H1 (cell line): ENCODE measurements at regions not wholly inside any gene's neighbourhood (a gene's known extent, or its start where the extent isn't known, plus 50 kb on each side); places are given as distances from the start of the nearest gene placed in this dataset.

ENCODE experiments used
- CTCF ChIA-PET: fragments of 300-600 bp; sonication (Branson Sonifier 250); formaldehyde crosslinking; loops from one replicate; lab custom pipeline; 2021; ENCODE audit not compliant: partially characterized antibody; lab: Charles Lee
- POLR2A ChIA-PET: fragments of 300-600 bp; sonication (Branson Sonifier 250); formaldehyde crosslinking; loops from one replicate; lab custom pipeline; 2021; ENCODE audit warnings: inconsistent platforms; ENCODE audit not compliant: partially characterized antibody; lab: Charles Lee
- DNase-seq, 2 experiments: peaks; one replicate each; pipeline versions ENCODE4 v3.0.0 to v3.0.0-alpha.2; 2010 to 2022; ENCODE audit warnings: low spot score in 2 of 2, low read depth in 1 of 2, mixed read lengths in 1 of 2
- FAIRE-seq: peaks from 2 replicates; lab custom pipeline; 2011; peaks lifted over from hg19 to GRCh38; lab: Jason Lieb, UNC
- H2AFZ ChIP-seq: 2 replicates; pipeline ENCODE4 v1.8.1; 2012; ENCODE audit warnings: low read length, inconsistent platforms
- H2AK5ac ChIP-seq: 2 replicates; pipeline ENCODE4 v1.6.1; 2013; ENCODE audit warnings: low read depth, low read length
- H2BK120ac ChIP-seq: replicated peaks from 2 replicates; pipeline ENCODE3; 2013; ENCODE audit warnings: low read depth, low read length, inconsistent platforms
- H2BK12ac ChIP-seq: 2 replicates; pipeline ENCODE4 v1.6.1; 2013; ENCODE audit warnings: low read depth, low read length
- H2BK15ac ChIP-seq: 2 replicates; pipeline ENCODE4 v1.6.1; 2013; ENCODE audit warnings: low read length
- H2BK20ac ChIP-seq: 2 replicates; pipeline ENCODE4 v1.6.1; 2013; ENCODE audit warnings: low read length
- H2BK5ac ChIP-seq: 2 replicates; pipeline ENCODE4 v1.6.1; 2013; ENCODE audit warnings: low read depth, low read length
- H3K14ac ChIP-seq: 2 replicates; pipeline ENCODE4 v1.6.1; 2013; ENCODE audit warnings: inconsistent platforms; ENCODE audit not compliant: insufficient read length
- H3K18ac ChIP-seq: 2 replicates; pipeline ENCODE4 v1.6.1; 2013; ENCODE audit warnings: low read length; ENCODE audit errors: extremely low read depth
- H3K23ac ChIP-seq: 2 replicates; pipeline ENCODE4 v1.6.1; 2013; ENCODE audit warnings: inconsistent platforms; ENCODE audit not compliant: insufficient read length
- H3K23me2 ChIP-seq: 2 replicates; pipeline ENCODE4 v1.6.1; 2013; ENCODE audit warnings: low read depth, low read length
- H3K27ac ChIP-seq: 2 replicates; pipeline ENCODE4 v1.6.1; 2011; ENCODE audit warnings: low read depth, low read length, inconsistent platforms
- H3K27me3 ChIP-seq, 4 experiments: replicated peaks in 1 of 4; 1 replicate in 1 of 4; 2 replicates in 3 of 4; pipeline versions ENCODE4 v1.6.1 to v1.8.1; 2011 to 2013; ENCODE audit warnings: low read length in 3 of 4, mild to moderate bottlenecking in 3 of 4, inconsistent platforms in 2 of 4, mixed read lengths in 2 of 4, moderate library complexity in 1 of 4; ENCODE audit not compliant: control insufficient read depth in 3 of 4, insufficient read depth in 3 of 4; ENCODE audit errors: extremely low read depth in 1 of 4
- H3K36me3 ChIP-seq, 4 experiments: 2 replicates each; pipeline versions ENCODE4 v1.6.1 to v1.8.1; 2011 to 2013; ENCODE audit warnings: mild to moderate bottlenecking in 4 of 4, low read length in 3 of 4, moderate library complexity in 2 of 4, control low read depth in 1 of 4, inconsistent platforms in 1 of 4; ENCODE audit not compliant: insufficient read depth in 4 of 4, control insufficient read depth in 2 of 4
- H3K4ac ChIP-seq: replicated peaks from 2 replicates; pipeline ENCODE3; 2013; ENCODE audit warnings: low read length, low read depth, mixed read lengths, inconsistent platforms; ENCODE audit not compliant: insufficient read length
- H3K4me1 ChIP-seq, 4 experiments: replicated peaks in 1 of 4; 1 replicate in 1 of 4; 2 replicates in 3 of 4; pipeline versions ENCODE4 v1.6.1 to v1.8.1; 2011 to 2013; ENCODE audit warnings: low read length in 3 of 4, inconsistent platforms in 2 of 4, mixed read lengths in 1 of 4; ENCODE audit not compliant: insufficient read depth in 4 of 4, control insufficient read depth in 3 of 4
- H3K4me2 ChIP-seq, 2 experiments: 2 replicates each; pipeline versions ENCODE4 v1.6.1 to v1.8.1; 2011 to 2013; ENCODE audit warnings: low read depth in 2 of 2, low read length in 2 of 2, control low read depth in 1 of 2, inconsistent platforms in 1 of 2, mild to moderate bottlenecking in 1 of 2; ENCODE audit not compliant: insufficient read depth in 1 of 2
- H3K4me3 ChIP-seq, 4 experiments: fragments of 200-600, 300-600 bp in 1 of 4; sonication (generic), shearing (Covaris generic), sonication (Bioruptor Twin) in 1 of 4; 2 replicates each; pipeline versions ENCODE4 v1.5.1 to v1.8.1; 2011 to 2016; ENCODE audit warnings: low read length in 4 of 4, low read depth in 3 of 4, control low read depth in 2 of 4, inconsistent platforms in 2 of 4, mild to moderate bottlenecking in 2 of 4, mixed read lengths in 1 of 4, moderate library complexity in 1 of 4; ENCODE audit not compliant: insufficient read depth in 2 of 4; ENCODE audit errors: extremely low read depth in 1 of 4
- H3K56ac ChIP-seq: replicated peaks from 2 replicates; pipeline ENCODE3; 2013; ENCODE audit warnings: low read depth, mild to moderate bottlenecking, mixed read lengths, low read length, inconsistent platforms; ENCODE audit not compliant: insufficient read length
- H3K79me1 ChIP-seq: 2 replicates; pipeline ENCODE4 v1.6.1; 2013; ENCODE audit warnings: low read depth, low read length, control low read depth
- H3K79me2 ChIP-seq, 2 experiments: 2 replicates each; pipeline versions ENCODE4 v1.6.1 to v1.8.1; 2012 to 2013; ENCODE audit warnings: low read length in 2 of 2, mild to moderate bottlenecking in 2 of 2, inconsistent platforms in 1 of 2; ENCODE audit not compliant: insufficient read depth in 2 of 2, control insufficient read depth in 1 of 2
- H3K9ac ChIP-seq, 4 experiments: replicated peaks in 1 of 4; 1 replicate in 1 of 4; 2 replicates in 3 of 4; pipeline versions ENCODE4 v1.6.1 to v1.8.1; 2011 to 2013; ENCODE audit warnings: low read depth in 3 of 4, low read length in 3 of 4, control low read depth in 2 of 4, mild to moderate bottlenecking in 2 of 4, moderate library complexity in 2 of 4, inconsistent platforms in 1 of 4; ENCODE audit errors: extremely low read depth in 1 of 4
- H3K9me3 ChIP-seq, 2 experiments: 2 replicates each; pipeline versions ENCODE4 v1.6.1 to v1.8.1; 2012 to 2013; ENCODE audit warnings: mild to moderate bottlenecking in 2 of 2, moderate library complexity in 2 of 2, control low read depth in 1 of 2, inconsistent platforms in 1 of 2, low read depth in 1 of 2, low read length in 1 of 2, mixed read lengths in 1 of 2; ENCODE audit not compliant: insufficient read depth in 2 of 2
- H4K20me1 ChIP-seq, 2 experiments: replicated peaks in 1 of 2; 2 replicates each; pipeline versions ENCODE3 to v1.8.1; 2011 to 2013; ENCODE audit warnings: inconsistent platforms in 2 of 2, low read length in 2 of 2, mild to moderate bottlenecking in 1 of 2; ENCODE audit not compliant: insufficient read depth in 2 of 2, control insufficient read depth in 1 of 2
- H4K5ac ChIP-seq: 2 replicates; pipeline ENCODE4 v1.6.1; 2013; ENCODE audit warnings: low read length, low read depth, mixed read lengths, inconsistent platforms; ENCODE audit not compliant: insufficient read length
- H4K8ac ChIP-seq: 2 replicates; pipeline ENCODE4 v1.8.0; 2013; ENCODE audit warnings: mild to moderate bottlenecking, moderate library complexity, low read length, inconsistent platforms; ENCODE audit not compliant: insufficient read depth; ENCODE audit errors: extremely low read depth
- H4K91ac ChIP-seq: replicated peaks from 2 replicates; pipeline ENCODE3; 2013; ENCODE audit warnings: low read length, mixed read lengths, inconsistent platforms; ENCODE audit not compliant: insufficient read length
- ATF3 ChIP-seq: IDR thresholded peaks from 2 replicates; pipeline ENCODE4 v1.6.1; 2011; ENCODE audit warnings: low read depth, mild to moderate bottlenecking, low read length; ENCODE audit not compliant: insufficient read depth
- CREB1 ChIP-seq: IDR thresholded peaks from 2 replicates; pipeline ENCODE4 v1.6.1; 2012; ENCODE audit warnings: inconsistent platforms
- EZH2 ChIP-seq: fragments of 200-600 bp; sonication (generic); IDR thresholded peaks from 2 replicates; pipeline ENCODE4 v1.7.1; 2012; ENCODE audit warnings: low read depth, mild to moderate bottlenecking, moderate library complexity, low read length, inconsistent platforms; ENCODE audit not compliant: severe bottlenecking
- HDAC2 ChIP-seq, 2 experiments: fragments of 300-600 bp in 1 of 2; sonication (generic) in 1 of 2; IDR thresholded peaks; 2 replicates each; pipeline ENCODE4 v1.6.1; 2011 to 2012; ENCODE audit warnings: low read depth in 2 of 2, low read length in 2 of 2, mild to moderate bottlenecking in 2 of 2, moderate library complexity in 2 of 2, borderline replicate concordance in 1 of 2, inconsistent platforms in 1 of 2
- JUN ChIP-seq: IDR thresholded peaks from 2 replicates; pipeline ENCODE4 v1.6.1; 2011; ENCODE audit warnings: low read depth, mild to moderate bottlenecking, improper control_type of control experiment, low read length
- MAX ChIP-seq: IDR thresholded peaks from 2 replicates; pipeline ENCODE4 v1.6.1; 2012; ENCODE audit warnings: inconsistent platforms
- RXRA ChIP-seq: IDR thresholded peaks from 2 replicates; pipeline ENCODE4 v1.6.1; 2011; ENCODE audit warnings: low read depth, mild to moderate bottlenecking, low read length, moderate library complexity; ENCODE audit not compliant: insufficient read depth
- TAF1 ChIP-seq: IDR thresholded peaks from 2 replicates; pipeline ENCODE4 v1.6.1; 2011; ENCODE audit warnings: mild to moderate bottlenecking, low read depth, low read length
- WGBS, 2 experiments: shearing (Covaris generic) in 1 of 2; methylation state at CpG; one replicate each; pipeline versions ENCODE4 v1.1.6 to v1.1.7; 2013 to 2015; ENCODE audit warnings: low lambda C conversion rate in 2 of 2, mixed read lengths in 2 of 2, inconsistent platforms in 1 of 2, low coverage in 1 of 2, missing lambda C conversion rate in 1 of 2; ENCODE audit not compliant: insufficient replicate concordance in 2 of 2, insufficient coverage in 1 of 2, insufficient read length in 1 of 2; ENCODE audit errors: extremely low coverage in 1 of 2, missing lambda C conversion rate in 1 of 2; 5-methylcytosine and 5-hydroxymethylcytosine counted together

DNA sequence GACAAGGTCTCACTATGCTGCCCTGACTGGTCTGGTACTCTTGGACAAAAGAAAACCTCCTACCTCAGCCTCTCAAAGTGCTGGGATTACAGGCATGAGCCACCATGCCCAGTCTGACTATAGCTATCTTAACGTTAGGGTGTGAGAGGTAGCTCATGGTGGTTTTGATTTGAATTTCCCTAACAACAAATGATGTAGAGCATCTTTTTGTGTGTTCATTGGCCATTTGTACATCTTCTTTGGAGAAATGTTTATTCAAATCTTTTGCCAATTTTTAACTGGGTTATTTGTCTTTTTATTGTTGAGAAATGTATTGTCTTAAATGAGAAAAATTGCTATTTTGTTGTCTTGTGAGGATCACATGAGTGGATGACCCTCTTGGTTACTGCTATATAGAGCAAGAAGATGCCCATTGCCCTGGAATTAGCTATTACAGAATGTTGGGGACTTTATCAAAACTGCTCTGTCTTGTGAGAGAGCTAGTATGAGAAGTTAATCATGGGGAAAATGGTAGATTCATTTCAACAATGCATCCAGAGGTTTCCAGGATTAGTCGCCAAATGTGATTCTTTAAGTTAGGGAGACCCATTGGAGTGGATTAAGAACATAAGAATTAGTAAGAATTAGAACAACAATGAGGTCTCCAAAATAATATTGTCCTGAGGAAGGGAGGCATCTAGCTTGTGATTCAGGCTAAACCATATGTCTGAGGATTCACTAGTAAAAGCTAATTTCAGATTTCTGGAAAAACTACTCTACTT, 124.3 kb upstream of the MOCS2 start:
- FAIRE-seq (no peak), DNase-seq (no peak)
- Histone ChIP-seq H3K27ac (no peak overlapping the region), H3K56ac (no peak overlapping the region), H3K23ac (no peak overlapping the region), H3K79me1 (no peaks in the 10 kb centered on the region), H2AK5ac (no peak overlapping the region), H3K9ac (no peak overlapping the region), H4K91ac (no peak overlapping the region), H4K8ac (no peak overlapping the region), H2BK5ac (no peak overlapping the region), H3K23me2 (no peaks in the 10 kb centered on the region), H3K14ac (no peak overlapping the region), H3K79me2 (no peaks in the 10 kb centered on the region), H3K4me3 (no peak overlapping the region), H2BK20ac (no peak overlapping the region), H3K36me3 (no peaks in the 10 kb centered on the region), H4K5ac (no peak overlapping the region), H3K18ac (no peak overlapping the region), H3K4me1 (no peaks in the 10 kb centered on the region), H3K4ac (no peak overlapping the region), H2AFZ (no peak overlapping the region), H2BK12ac (no peak overlapping the region), H2BK120ac (no peak overlapping the region), H4K20me1 (no peaks in the 10 kb centered on the region), H2BK15ac (no peak overlapping the region), H3K9me3 (peaks cover 13 to 17% of the 10 kb centered on the region in 2 experiments), H3K27me3 (no peaks in the 10 kb centered on the region), H3K4me2 (no peak overlapping the region)
- 69% methylated on average over 2 of the region's 2 CpGs; no CpG with 5 or more reads in 1 of the 2 experiments for WGBS, 2 experiments
- POLR2A ChIA-PET, result no interaction called here
- CTCF ChIA-PET, result interaction anchor here (0.7 to 2.4 kb wide), 3 partner anchors 8 to 29 kb away, joined by 3 to 6 read pairs (median 3); no protein-coding TSS in a partner anchor
- TF ChIP-seq ATF3 (no peak), TAF1 (no peak), MAX (no peak), RXRA (no peak), JUN (no peak), CREB1 (no peak), HDAC2 (IDR thresholded peaks at IDR 0.05; ENCODE audit: borderline replicate concordance in 1 of 2, low read depth in 2 of 2, low read length in 2 of 2) (no peak), EZH2 (no peak)
